ENCODE measurements at regions not wholly inside any gene's neighbourhood (a gene's known extent, or its start where the extent isn't known, plus 50 kb on each side); places are given as distances from the start of the nearest gene placed in this dataset.

GRCh38 chrX:113974881-113975280, 609.0 kb upstream of the HTR2C start:
- ATAC-seq (no peak), DNase-seq (no peak)
- H3K4me1 Mint-ChIP-seq = no peaks in the 10 kb centered on the region
- CTCF ChIA-PET = no interaction called here
- H3K36me3 ChIP-seq (ENCODE audit: control insufficient read depth in 2 of 3, insufficient read depth in 3 of 3, low read length in 3 of 3) = no peaks in the 10 kb centered on the region
- peaks cover 0 to 4% (median 0%) of the 10 kb centered on the region in 11 donors for H3K9me3 Mint-ChIP-seq
- H3K4me1 ChIP-seq (ENCODE audit: control insufficient read depth in 2 of 2, insufficient read depth in 2 of 2, low read length in 2 of 2) = no peaks in the 10 kb centered on the region
- intact Hi-C loops (cut with micrococcal nuclease) = no loop called here
- H3K27ac Mint-ChIP-seq = no peak overlapping the region
- no peak overlapping the region for H3K4me3 ChIP-seq (ENCODE audit: low read length)
- no peak overlapping the region for H3K4me3 Mint-ChIP-seq
- H3K27ac ChIP-seq (ENCODE audit: low read depth, low read length) = no peak overlapping the region
- H3K27me3 Mint-ChIP-seq = no peaks in the 10 kb centered on the region
- POLR2A ChIA-PET = no interaction called here
- no peaks in the 10 kb centered on the region for H3K36me3 Mint-ChIP-seq
- no peaks in the 10 kb centered on the region for H3K9me3 ChIP-seq (ENCODE audit: control insufficient read depth in 2 of 3, low read length in 3 of 3)
- no peaks in the 10 kb centered on the region for H3K27me3 ChIP-seq (ENCODE audit: control insufficient read depth in 2 of 2, insufficient read depth in 2 of 2, low read length in 2 of 2)

GRCh38 chrX:113973706-113974105, 610.2 kb upstream of the HTR2C start:
- no peaks in the 10 kb centered on the region for H3K4me1 Mint-ChIP-seq
- DNase-seq (no peak), ATAC-seq (no peak)
- Histone ChIP-seq H3K27ac (ENCODE audit: low read depth, low read length) (no peak overlapping the region), H3K4me3 (ENCODE audit: low read length) (no peak overlapping the region), H3K27me3 (ENCODE audit: control insufficient read depth in 2 of 2, insufficient read depth in 2 of 2, low read length in 2 of 2) (no peaks in the 10 kb centered on the region), H3K4me1 (ENCODE audit: control insufficient read depth in 2 of 2, insufficient read depth in 2 of 2, low read length in 2 of 2) (no peaks in the 10 kb centered on the region), H3K36me3 (ENCODE audit: control insufficient read depth in 2 of 3, insufficient read depth in 3 of 3, low read length in 3 of 3) (no peaks in the 10 kb centered on the region), H3K9me3 (ENCODE audit: control insufficient read depth in 2 of 3, low read length in 3 of 3) (no peaks in the 10 kb centered on the region)
- intact Hi-C loops (cut with micrococcal nuclease) = no loop called here
- no peaks in the 10 kb centered on the region for H3K27me3 Mint-ChIP-seq
- CTCF ChIA-PET = no interaction called here
- POLR2A ChIA-PET = no interaction called here
- H3K36me3 Mint-ChIP-seq = no peaks in the 10 kb centered on the region
- H3K27ac Mint-ChIP-seq = no peak overlapping the region
- H3K9me3 Mint-ChIP-seq = peaks cover 0 to under 1% (median 0%) of the 10 kb centered on the region in 11 donors
- no peak overlapping the region for H3K4me3 Mint-ChIP-seq

GRCh38 chrX:113966791-113967190, 617.1 kb upstream of the HTR2C start:
- H3K27me3 Mint-ChIP-seq = no peaks in the 10 kb centered on the region
- intact Hi-C loops (cut with micrococcal nuclease) = no loop called here
- Histone ChIP-seq H3K4me3 (ENCODE audit: low read length) (no peak overlapping the region), H3K36me3 (ENCODE audit: control insufficient read depth in 2 of 3, insufficient read depth in 3 of 3, low read length in 3 of 3) (no peaks in the 10 kb centered on the region), H3K27me3 (ENCODE audit: control insufficient read depth in 2 of 2, insufficient read depth in 2 of 2, low read length in 2 of 2) (no peaks in the 10 kb centered on the region), H3K27ac (ENCODE audit: low read depth, low read length) (no peak overlapping the region), H3K9me3 (ENCODE audit: control insufficient read depth in 2 of 3, low read length in 3 of 3) (no peaks in the 10 kb centered on the region), H3K4me1 (ENCODE audit: control insufficient read depth in 2 of 2, insufficient read depth in 2 of 2, low read length in 2 of 2) (no peaks in the 10 kb centered on the region)
- DNase-seq (no peak), ATAC-seq (no peak)
- no peak overlapping the region for H3K4me3 Mint-ChIP-seq
- H3K9me3 Mint-ChIP-seq = peaks cover 0 to 4% (median 0%) of the 10 kb centered on the region in 11 donors
- no peaks in the 10 kb centered on the region for H3K36me3 Mint-ChIP-seq
- ChIA-PET POLR2A (no interaction called here), CTCF (no interaction called here)
- H3K4me1 Mint-ChIP-seq = no peaks in the 10 kb centered on the region
- H3K27ac Mint-ChIP-seq = no peak overlapping the region

- no peak overlapping the region for H3K4me3 Mint-ChIP-seq
Observed at GRCh38 chrX:113962343-113962742, 621.5 kb upstream of the HTR2C start.

GRCh38 chrX:113959912-113960626, 623.8 kb upstream of the HTR2C start:
- H3K36me3 Mint-ChIP-seq = no peaks in the 10 kb centered on the region
- no peak overlapping the region for H3K4me3 ChIP-seq (ENCODE audit: low read length)
- CTCF ChIA-PET = no interaction called here
- H3K36me3 ChIP-seq (ENCODE audit: control insufficient read depth in 2 of 3, insufficient read depth in 3 of 3, low read length in 3 of 3) = no peaks in the 10 kb centered on the region
- POLR2A ChIA-PET = no interaction called here
- H3K4me1 ChIP-seq (ENCODE audit: control insufficient read depth in 2 of 2, insufficient read depth in 2 of 2, low read length in 2 of 2) = no peaks in the 10 kb centered on the region
- H3K27ac Mint-ChIP-seq = no peak overlapping the region
- intact Hi-C loops (cut with micrococcal nuclease) = no loop called here
- no peak for DNase-seq
- H3K4me1 Mint-ChIP-seq = no peaks in the 10 kb centered on the region
- no peak overlapping the region for H3K4me3 Mint-ChIP-seq
- no peak overlapping the region for H3K27ac ChIP-seq (ENCODE audit: low read depth, low read length)
- H3K9me3 Mint-ChIP-seq = peaks cover 0 to 6% (median 0%) of the 10 kb centered on the region in 11 donors
- no peak for ATAC-seq
- no peaks in the 10 kb centered on the region for H3K9me3 ChIP-seq (ENCODE audit: control insufficient read depth in 2 of 3, low read length in 3 of 3)
- H3K27me3 ChIP-seq (ENCODE audit: control insufficient read depth in 2 of 2, insufficient read depth in 2 of 2, low read length in 2 of 2) = no peaks in the 10 kb centered on the region
- H3K27me3 Mint-ChIP-seq = no peaks in the 10 kb centered on the region

More at GRCh38 chrX:113962343-113962742, 621.5 kb upstream of the HTR2C start:
- Histone ChIP-seq H3K4me1 (ENCODE audit: control insufficient read depth in 2 of 2, insufficient read depth in 2 of 2, low read length in 2 of 2) (no peaks in the 10 kb centered on the region), H3K27ac (ENCODE audit: low read depth, low read length) (no peak overlapping the region), H3K9me3 (ENCODE audit: control insufficient read depth in 2 of 3, low read length in 3 of 3) (no peaks in the 10 kb centered on the region), H3K27me3 (ENCODE audit: control insufficient read depth in 2 of 2, insufficient read depth in 2 of 2, low read length in 2 of 2) (no peaks in the 10 kb centered on the region), H3K36me3 (ENCODE audit: control insufficient read depth in 2 of 3, insufficient read depth in 3 of 3, low read length in 3 of 3) (no peaks in the 10 kb centered on the region), H3K4me3 (ENCODE audit: low read length) (no peak overlapping the region)
- Mint-ChIP-seq H3K27me3 (no peaks in the 10 kb centered on the region), H3K36me3 (no peaks in the 10 kb centered on the region), H3K27ac (no peak overlapping the region), H3K9me3 (peaks cover 0 to 5% (median 0%) of the 10 kb centered on the region in 11 donors), H3K4me1 (no peaks in the 10 kb centered on the region)
- intact Hi-C loops (cut with micrococcal nuclease) = no loop called here
- DNase-seq (no peak), ATAC-seq (no peak)
- ChIA-PET CTCF (no interaction called here), POLR2A (no interaction called here)

- no peaks in the 10 kb centered on the region for H3K27me3 Mint-ChIP-seq
- Histone ChIP-seq H3K4me1 (ENCODE audit: control insufficient read depth in 2 of 2, insufficient read depth in 2 of 2, low read length in 2 of 2) (no peaks in the 10 kb centered on the region), H3K27me3 (ENCODE audit: control insufficient read depth in 2 of 2, insufficient read depth in 2 of 2, low read length in 2 of 2) (no peaks in the 10 kb centered on the region), H3K4me3 (ENCODE audit: low read length) (no peak overlapping the region), H3K9me3 (ENCODE audit: control insufficient read depth in 2 of 3, low read length in 3 of 3) (no peaks in the 10 kb centered on the region), H3K36me3 (ENCODE audit: control insufficient read depth in 2 of 3, insufficient read depth in 3 of 3, low read length in 3 of 3) (no peaks in the 10 kb centered on the region), H3K27ac (ENCODE audit: low read depth, low read length) (no peak overlapping the region)
- peaks cover 0 to 6% (median 0%) of the 10 kb centered on the region in 11 donors for H3K9me3 Mint-ChIP-seq
- ATAC-seq (no peak), DNase-seq (no peak)
- H3K36me3 Mint-ChIP-seq = no peaks in the 10 kb centered on the region
- CTCF ChIA-PET = no interaction called here
- POLR2A ChIA-PET = no interaction called here
- no peak overlapping the region for H3K27ac Mint-ChIP-seq
- intact Hi-C loops (cut with micrococcal nuclease) = no loop called here
- H3K4me3 Mint-ChIP-seq = no peak overlapping the region
- H3K4me1 Mint-ChIP-seq = no peaks in the 10 kb centered on the region
Observed at GRCh38 chrX:113956936-113957335, 627.0 kb upstream of the HTR2C start.

- Histone ChIP-seq H3K27me3 (ENCODE audit: control insufficient read depth in 2 of 2, insufficient read depth in 2 of 2, low read length in 2 of 2) (no peaks in the 10 kb centered on the region), H3K9me3 (ENCODE audit: control insufficient read depth in 2 of 3, low read length in 3 of 3) (no peaks in the 10 kb centered on the region), H3K4me3 (ENCODE audit: low read length) (no peak overlapping the region), H3K36me3 (ENCODE audit: control insufficient read depth in 2 of 3, insufficient read depth in 3 of 3, low read length in 3 of 3) (no peaks in the 10 kb centered on the region), H3K4me1 (ENCODE audit: control insufficient read depth in 2 of 2, insufficient read depth in 2 of 2, low read length in 2 of 2) (no peaks in the 10 kb centered on the region), H3K27ac (ENCODE audit: low read depth, low read length) (no peak overlapping the region)
- Mint-ChIP-seq H3K4me3 (no peak overlapping the region), H3K4me1 (no peaks in the 10 kb centered on the region), H3K27ac (no peak overlapping the region), H3K9me3 (peaks cover 0 to 6% (median 3%) of the 10 kb centered on the region in 11 donors), H3K27me3 (no peaks in the 10 kb centered on the region), H3K36me3 (no peaks in the 10 kb centered on the region)
- intact Hi-C loops (cut with micrococcal nuclease) = no loop called here
- ChIA-PET POLR2A (no interaction called here), CTCF (no interaction called here)
- ATAC-seq (no peak), DNase-seq (no peak)
Observed at GRCh38 chrX:113954297-113954696, 629.6 kb upstream of the HTR2C start.
